Tibial nerve (tissue), 4 donors: ENCODE measurements at regions not wholly inside any gene's neighbourhood (a gene's known extent, or its start where the extent isn't known, plus 50 kb on each side); places are given as distances from the start of the nearest gene placed in this dataset.

Experiments used
- DNase-seq, 2 donors: peaks; one replicate each; pipeline ENCODE4 v3.0.0-alpha.2; 2019; ENCODE audit warnings: low spot score in 2 of 2
- H3K27ac ChIP-seq, 4 donors: fragments of 200-600 bp; sonication (generic) in 3 of 4; one replicate each; pipeline ENCODE4 v1.5.1; 2017 to 2019; ENCODE audit warnings: mild to moderate bottlenecking in 1 of 4
- H3K27me3 ChIP-seq, 2 donors: fragments of 200-600 bp; sonication (generic) in 1 of 2; one replicate each; pipeline versions ENCODE4 v1.5.1 to v1.6.0; 2017 to 2019
- H3K36me3 ChIP-seq, 3 donors: fragments of 200-600 bp; sonication (generic); one replicate each; pipeline ENCODE4 v1.5.1; 2018 to 2019
- H3K4me1 ChIP-seq, 4 donors: fragments of 200-600 bp; sonication (generic) in 3 of 4; one replicate each; pipeline ENCODE4 v1.5.1; 2017 to 2019
- H3K4me3 ChIP-seq, 4 donors: fragments of 200-600 bp; sonication (generic) in 3 of 4; one replicate each; pipeline ENCODE4 v1.5.1; 2017 to 2019; ENCODE audit warnings: mild to moderate bottlenecking in 1 of 4, moderate library complexity in 1 of 4
- H3K9me3 ChIP-seq, 4 donors: fragments of 200-600 bp; sonication (generic) in 3 of 4; one replicate each; pipeline ENCODE4 v1.5.1; 2017 to 2019
- CTCF ChIP-seq, 5 experiments: fragments of 200-600 bp in 3 of 5; fragments of 450-650 bp in 2 of 5; sonication (generic) in 3 of 5; IDR thresholded peaks; one replicate each; pipeline ENCODE4 v1.5.1; 2016 to 2019; ENCODE audit warnings: antibody characterized with exemption in 5 of 5, mild to moderate bottlenecking in 3 of 5, moderate library complexity in 2 of 5
- EP300 ChIP-seq, 2 donors: sonication (generic); formaldehyde crosslinking; IDR thresholded peaks; one replicate each; pipeline ENCODE4 v1.6.1; 2017; ENCODE audit warnings: antibody characterized with exemption in 2 of 2, mild to moderate bottlenecking in 1 of 2
- POLR2A ChIP-seq, 2 donors: fragments of 450-650 bp; IDR thresholded peaks; one replicate each; pipeline ENCODE4 v1.6.1; 2017; ENCODE audit warnings: antibody characterized with exemption in 2 of 2, mild to moderate bottlenecking in 2 of 2, moderate library complexity in 2 of 2
- WGBS, 2 donors: methylation state at CpG; one replicate each; pipeline ENCODE4 v1.1.5; 2018; 5-methylcytosine and 5-hydroxymethylcytosine counted together

DNA sequence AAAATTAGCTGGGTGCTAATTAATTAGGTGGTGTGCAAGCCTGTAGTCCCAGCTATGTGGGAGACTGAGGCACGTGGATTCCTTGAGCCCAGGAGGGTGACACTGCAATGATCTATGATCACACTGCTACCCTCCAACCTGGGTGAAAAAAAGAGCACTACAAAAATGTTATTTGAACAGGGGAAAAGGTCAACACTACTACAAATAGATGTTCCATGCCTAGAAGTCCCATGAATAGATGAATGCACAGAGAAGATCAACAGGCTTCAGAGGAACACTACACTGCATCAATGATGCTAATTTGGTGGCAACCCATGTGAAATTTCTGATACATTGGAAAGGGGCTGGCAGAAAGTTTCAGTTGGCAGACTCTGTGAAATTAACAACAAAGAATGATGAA, 105.4 kb upstream of the FHIT start:
- 48 to 77% methylated on average over 1 of the region's 1 CpG for WGBS, 2 donors
- Histone ChIP-seq H3K36me3 (no peaks in the 10 kb centered on the region), H3K9me3 (no peaks in the 10 kb centered on the region), H3K4me3 (no peak overlapping the region), H3K27ac (no peak overlapping the region), H3K27me3 (no peaks in the 10 kb centered on the region), H3K4me1 (peaks cover 0 to 4% (median 0%) of the 10 kb centered on the region in 4 donors)
- DNase-seq: no peak
- TF ChIP-seq POLR2A (IDR thresholded peaks at IDR 0.05) (no peak), EP300 (IDR thresholded peaks at IDR 0.05) (no peak), CTCF (IDR thresholded peaks at IDR 0.05) (no peak)

DNA sequence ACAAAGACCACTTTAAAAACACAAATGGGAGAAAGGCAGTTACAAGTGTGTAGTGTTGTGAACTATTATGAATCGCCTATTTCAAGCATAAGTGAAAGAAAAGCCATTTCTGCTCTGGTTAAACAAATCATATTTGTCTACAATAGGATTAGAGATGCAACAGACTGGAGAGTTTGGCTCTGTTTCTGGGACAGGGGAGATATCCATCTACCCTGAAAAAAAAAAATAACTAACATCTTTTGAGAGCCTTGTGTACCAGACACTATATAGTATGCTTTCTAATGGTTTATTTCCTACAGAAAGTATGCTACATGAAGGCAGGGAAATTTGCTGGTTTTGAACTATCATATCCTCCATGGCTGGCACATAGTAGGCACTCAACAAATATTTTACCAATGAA, 106.7 kb upstream of the FHIT start:
- Histone ChIP-seq H3K4me3 (no peak overlapping the region), H3K4me1 (peaks cover 0 to 4% (median 0%) of the 10 kb centered on the region in 4 donors), H3K27ac (peak overlapping the region in 1 of 4 donors; percentile 28), H3K36me3 (no peaks in the 10 kb centered on the region), H3K27me3 (no peaks in the 10 kb centered on the region), H3K9me3 (no peaks in the 10 kb centered on the region)
- TF ChIP-seq CTCF (IDR thresholded peaks at IDR 0.05): no peak
- TF ChIP-seq EP300 (IDR thresholded peaks at IDR 0.05): no peak
- TF ChIP-seq POLR2A (IDR thresholded peaks at IDR 0.05): no peak
- WGBS, 2 donors: 56 to 58% methylated on average over 1 of the region's 1 CpG
- no peak for DNase-seq

GRCh38 chr3:61358364-61358763, 107.1 kb upstream of the FHIT start:
- Histone ChIP-seq H3K27ac (peak overlapping the region in 1 of 4 donors; percentile 28), H3K4me1 (peaks cover 0 to 4% (median 0%) of the 10 kb centered on the region in 4 donors), H3K36me3 (no peaks in the 10 kb centered on the region), H3K27me3 (no peaks in the 10 kb centered on the region), H3K9me3 (no peaks in the 10 kb centered on the region), H3K4me3 (no peak overlapping the region)
- DNase-seq: peak; percentile 52 to 68
- WGBS, 2 donors: 10 to 12% methylated on average over 2 of the region's 2 CpGs
- TF ChIP-seq CTCF (IDR thresholded peaks at IDR 0.05) (no peak), POLR2A (IDR thresholded peaks at IDR 0.05) (no peak), EP300 (IDR thresholded peaks at IDR 0.05) (peak in 1 of 2 donors; percentile 54)

GRCh38 chr3:61360297-61360965, 109.2 kb upstream of the FHIT start:
- no peak for DNase-seq
- no peaks in the 10 kb centered on the region for H3K36me3 ChIP-seq
- 71 to 78% methylated on average over 3 of the region's 3 CpGs for WGBS, 2 donors
- TF ChIP-seq CTCF (IDR thresholded peaks at IDR 0.05): no peak
- TF ChIP-seq EP300 (IDR thresholded peaks at IDR 0.05): no peak
- TF ChIP-seq POLR2A (IDR thresholded peaks at IDR 0.05): no peak
- no peaks in the 10 kb centered on the region for H3K27me3 ChIP-seq
- peaks cover 0 to 8% (median 0%) of the 10 kb centered on the region in 4 donors for H3K9me3 ChIP-seq
- no peak overlapping the region for H3K27ac ChIP-seq
- H3K4me1 ChIP-seq: peaks cover 0 to 4% (median 0%) of the 10 kb centered on the region in 4 donors
- no peak overlapping the region for H3K4me3 ChIP-seq

DNA sequence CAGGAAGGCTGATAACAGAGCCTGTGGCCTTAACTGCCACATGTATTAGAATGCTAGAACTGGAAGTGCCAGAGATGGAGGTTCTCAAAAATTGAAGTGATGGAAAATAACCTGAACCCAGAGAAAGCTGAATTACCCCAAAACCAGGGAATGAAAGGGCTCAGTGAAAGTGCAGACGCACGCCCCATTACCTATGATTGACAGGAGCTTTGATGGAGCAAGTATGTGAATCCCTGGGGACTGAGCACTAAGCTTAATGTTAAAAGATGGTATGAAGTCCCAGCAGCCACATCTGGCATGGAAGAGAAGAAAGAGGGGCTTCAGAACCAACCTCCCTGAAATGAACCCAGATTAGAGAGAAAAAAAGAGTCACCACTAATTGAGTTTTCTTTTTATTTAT, 118.4 kb upstream of the FHIT start:
- no peak for DNase-seq
- H3K4me3 ChIP-seq: no peak overlapping the region
- no peaks in the 10 kb centered on the region for H3K36me3 ChIP-seq
- H3K27ac ChIP-seq: no peak overlapping the region
- H3K9me3 ChIP-seq: peaks cover 0 to under 1% (median 0%) of the 10 kb centered on the region in 4 donors
- no peaks in the 10 kb centered on the region for H3K4me1 ChIP-seq
- H3K27me3 ChIP-seq: no peaks in the 10 kb centered on the region
- no peak for TF ChIP-seq CTCF (IDR thresholded peaks at IDR 0.05)
- TF ChIP-seq EP300 (IDR thresholded peaks at IDR 0.05): no peak
- no peak for TF ChIP-seq POLR2A (IDR thresholded peaks at IDR 0.05)
- WGBS, 2 donors: 91 to 92% methylated on average over 2 of the region's 2 CpGs
